MG63 (cell line): ENCODE measurements at regions not wholly inside any gene's neighbourhood (a gene's known extent, or its start where the extent isn't known, plus 50 kb on each side); places are given as distances from the start of the nearest gene placed in this dataset.

Source experiments
- DNase-seq: peaks from one replicate; pipeline ENCODE4 v3.0.0-alpha.2; 2020
- H3K27me3 ChIP-seq: fragments of 250-450 bp; sonication (Bioruptor Pico); 2 replicates; pipeline ENCODE4 v1.5.1; 2020; ENCODE audit warnings: mild to moderate bottlenecking, moderate library complexity
- H3K36me3 ChIP-seq: fragments of 250-450 bp; sonication (Bioruptor Pico); 2 replicates; pipeline ENCODE4 v1.5.1; 2020; ENCODE audit warnings: mild to moderate bottlenecking, moderate library complexity
- H3K4me3 ChIP-seq: fragments of 250-450 bp; sonication (Bioruptor Pico); 2 replicates; pipeline ENCODE4 v1.5.1; 2020; ENCODE audit warnings: mild to moderate bottlenecking, moderate library complexity
- H3K9me3 ChIP-seq: fragments of 250-450 bp; sonication (Bioruptor Pico); 2 replicates; pipeline ENCODE4 v1.5.1; 2020; ENCODE audit warnings: mild to moderate bottlenecking, moderate library complexity

DNA sequence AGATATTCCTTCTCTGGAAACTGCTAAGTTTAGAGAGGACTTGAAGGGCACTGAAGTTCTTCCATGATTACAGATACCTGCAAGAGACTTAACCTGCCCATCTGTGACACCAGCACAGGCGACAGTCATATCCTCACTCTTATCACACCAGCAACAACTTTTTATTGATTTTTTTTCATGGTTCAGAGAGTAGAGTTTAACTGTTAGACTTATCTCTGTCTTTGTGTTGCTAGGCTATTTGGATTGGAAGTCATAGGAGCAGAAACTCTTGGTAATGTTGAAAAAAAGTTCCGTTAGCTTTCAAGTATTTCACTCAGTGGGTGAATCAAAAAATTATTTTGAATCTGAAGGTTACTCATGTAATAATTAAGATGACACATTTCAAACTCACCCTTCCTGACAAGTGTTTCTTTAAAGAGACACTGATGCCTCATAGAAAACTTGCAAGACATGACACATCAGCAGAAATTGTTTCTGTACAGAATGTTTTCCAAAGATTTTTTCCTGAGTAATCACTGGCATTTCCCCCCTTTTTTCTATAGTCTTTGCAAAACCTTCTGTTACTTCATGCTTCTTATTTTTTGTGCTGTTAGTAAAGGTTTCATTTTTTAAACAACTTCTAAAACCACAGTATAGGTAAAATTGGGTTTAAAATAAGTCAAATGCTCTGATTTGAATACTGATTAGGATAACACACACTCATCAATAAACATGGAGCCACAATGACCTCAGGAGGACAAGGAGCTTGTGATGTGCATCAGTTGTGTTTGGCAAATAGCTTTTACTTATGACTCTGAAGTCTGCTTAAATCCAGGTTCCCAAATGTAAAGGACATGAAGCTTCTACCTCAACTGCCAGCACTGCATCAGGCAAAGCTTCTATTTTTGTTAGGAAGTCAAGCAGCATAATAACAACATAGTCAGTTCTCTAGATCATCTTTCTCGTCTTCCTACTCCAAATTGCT is 252.9 kb upstream of the MAN1A1 start:
- Histone ChIP-seq H3K36me3 (no peaks in the 10 kb centered on the region), H3K27me3 (no peaks in the 10 kb centered on the region), H3K9me3 (no peaks in the 10 kb centered on the region; the same call in 1 of the 2 replicates), H3K4me3 (no peak overlapping the region)
- no peak for DNase-seq

DNA sequence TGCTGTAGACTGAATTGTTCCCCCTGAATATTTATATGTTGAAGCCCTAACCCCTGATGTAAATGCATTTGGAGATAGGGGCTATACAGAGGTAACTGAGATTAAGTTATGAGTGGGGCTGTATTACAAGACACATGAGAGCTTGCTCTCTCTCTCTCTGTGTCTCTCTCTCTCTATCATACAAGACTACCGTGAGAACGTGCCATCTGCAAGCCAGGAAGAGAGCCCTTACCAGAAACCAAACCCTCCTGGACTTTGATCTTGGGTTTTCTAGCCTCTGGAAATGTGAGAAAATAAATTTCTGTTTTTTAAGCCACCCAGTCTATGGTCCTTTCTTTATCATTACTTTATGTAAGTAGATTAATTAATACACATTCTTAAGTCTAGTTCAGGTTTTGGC is 249.3 kb upstream of the MAN1A1 start:
- Histone ChIP-seq H3K27me3 (no peaks in the 10 kb centered on the region), H3K9me3 (peaks cover 2% of the 10 kb centered on the region), H3K4me3 (no peak overlapping the region), H3K36me3 (no peaks in the 10 kb centered on the region)
- DNase-seq = no peak

DNA sequence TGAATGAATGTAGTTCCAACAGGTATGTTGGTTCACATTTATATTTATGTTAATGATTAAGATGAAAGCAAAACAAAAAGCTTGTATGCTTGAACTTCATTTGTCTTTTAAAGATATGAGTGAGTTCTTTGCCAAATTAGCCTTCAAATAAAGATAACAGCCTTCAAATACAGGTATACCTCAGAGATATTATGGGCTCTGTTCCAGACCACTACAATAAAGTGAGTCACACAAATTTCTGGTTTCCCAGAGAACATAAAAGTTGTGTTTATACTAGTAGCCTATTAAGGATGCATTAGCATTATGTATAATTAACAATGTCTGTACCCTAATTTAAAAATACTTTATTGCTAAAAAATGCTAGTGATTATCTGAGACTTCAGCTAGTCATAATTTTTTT is 245.3 kb upstream of the MAN1A1 start:
- no peak for DNase-seq
- Histone ChIP-seq H3K4me3 (no peak overlapping the region), H3K36me3 (no peaks in the 10 kb centered on the region), H3K27me3 (no peaks in the 10 kb centered on the region), H3K9me3 (peaks cover 2% of the 10 kb centered on the region)

DNA sequence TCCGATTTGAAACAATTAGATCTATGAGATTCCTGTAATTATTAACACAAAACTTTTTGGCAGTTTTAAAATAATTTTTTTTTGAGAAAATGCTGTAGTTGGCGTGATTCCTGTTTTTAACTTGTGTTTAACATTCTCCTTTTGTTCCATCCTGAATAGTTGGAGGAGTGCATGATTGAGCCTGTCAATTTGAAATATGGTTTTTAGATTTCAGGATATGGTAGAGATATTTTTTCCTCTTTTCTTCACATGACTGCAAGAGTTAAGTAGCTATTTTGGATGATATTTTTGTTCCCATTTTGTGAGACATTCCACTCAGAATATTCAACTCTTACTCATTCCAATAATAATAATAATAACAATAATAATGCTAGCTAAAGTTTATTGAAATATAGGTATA is 241.7 kb upstream of the MAN1A1 start:
- H3K9me3 ChIP-seq = no peaks in the 10 kb centered on the region; the same call in none of the 2 replicates

GRCh38 chr6:119590066-119590465 is 240.5 kb upstream of the MAN1A1 start:
- Histone ChIP-seq H3K9me3 (no peaks in the 10 kb centered on the region), H3K27me3 (no peaks in the 10 kb centered on the region)

More for the DNA sequence above, 241.7 kb upstream of the MAN1A1 start:
- Histone ChIP-seq H3K4me3 (no peak overlapping the region), H3K36me3 (no peaks in the 10 kb centered on the region), H3K27me3 (no peaks in the 10 kb centered on the region)
- DNase-seq = no peak

GRCh38 chr6:119587537-119587936 is 238.0 kb upstream of the MAN1A1 start:
- no peak for DNase-seq
- Histone ChIP-seq H3K9me3 (no peaks in the 10 kb centered on the region), H3K4me3 (no peak overlapping the region), H3K27me3 (no peaks in the 10 kb centered on the region), H3K36me3 (no peaks in the 10 kb centered on the region)

More at GRCh38 chr6:119590066-119590465, 240.5 kb upstream of the MAN1A1 start:
- no peaks in the 10 kb centered on the region for H3K36me3 ChIP-seq
- DNase-seq = no peak
- no peak overlapping the region for H3K4me3 ChIP-seq

GRCh38 chr6:119586250-119586882 is 236.8 kb upstream of the MAN1A1 start:
- no peaks in the 10 kb centered on the region for H3K27me3 ChIP-seq
- no peak for DNase-seq
- no peak overlapping the region for H3K4me3 ChIP-seq
- H3K36me3 ChIP-seq = no peaks in the 10 kb centered on the region
- H3K9me3 ChIP-seq = no peaks in the 10 kb centered on the region

GRCh38 chr6:119584088-119584487 is 234.5 kb upstream of the MAN1A1 start:
- Histone ChIP-seq H3K4me3 (no peak overlapping the region), H3K9me3 (no peaks in the 10 kb centered on the region), H3K36me3 (no peaks in the 10 kb centered on the region), H3K27me3 (no peaks in the 10 kb centered on the region)
- DNase-seq = no peak

DNA sequence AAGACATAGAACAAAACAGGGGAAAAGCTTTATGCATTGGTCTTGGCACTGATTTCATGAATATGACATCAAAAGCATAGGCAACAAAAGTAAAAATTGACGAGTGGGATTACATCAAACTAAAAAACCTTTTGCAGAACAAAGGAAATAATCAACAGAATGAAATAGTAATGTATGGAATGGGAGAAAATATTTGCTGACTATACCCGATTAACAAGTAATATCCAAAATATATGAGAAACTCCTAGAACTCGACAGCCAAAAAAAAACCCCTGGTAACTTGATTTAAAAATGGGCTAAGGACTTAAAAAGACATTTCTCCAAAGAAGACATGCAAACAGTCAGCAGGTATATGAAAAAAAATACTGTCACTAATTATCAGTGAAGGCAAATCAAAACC is 231.7 kb upstream of the MAN1A1 start:
- H3K36me3 ChIP-seq = no peaks in the 10 kb centered on the region
- no peaks in the 10 kb centered on the region for H3K27me3 ChIP-seq
- peaks cover 7% of the 10 kb centered on the region; the same call in 1 of the 2 replicates for H3K9me3 ChIP-seq
- no peak for DNase-seq
- H3K4me3 ChIP-seq = no peak overlapping the region

- no peak for DNase-seq
- Histone ChIP-seq H3K36me3 (no peaks in the 10 kb centered on the region), H3K4me3 (no peak overlapping the region), H3K27me3 (no peaks in the 10 kb centered on the region), H3K9me3 (peaks cover 7% of the 10 kb centered on the region; the same call in 1 of the 2 replicates)
Observed at GRCh38 chr6:119575721-119576120, 226.2 kb upstream of the MAN1A1 start.

DNA sequence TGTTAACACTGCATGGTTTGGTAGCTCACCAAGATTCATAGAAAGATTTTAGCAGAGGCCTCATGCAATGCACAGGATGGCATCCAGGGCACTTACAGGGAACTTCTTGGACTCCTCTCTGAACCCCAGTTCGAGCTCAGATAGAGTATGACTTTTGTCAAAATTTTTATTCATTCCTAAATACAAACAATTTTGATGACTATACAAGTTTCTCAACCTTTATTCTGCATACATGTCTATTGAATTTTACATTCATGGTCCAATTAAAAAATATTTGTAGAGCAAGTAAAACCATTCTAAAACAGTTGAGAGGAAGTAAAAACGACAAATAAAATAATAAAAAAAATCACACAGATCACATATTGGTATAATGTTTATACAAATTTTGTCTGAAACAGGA is 219.0 kb upstream of the MAN1A1 start:
- no peaks in the 10 kb centered on the region for H3K9me3 ChIP-seq
- H3K27me3 ChIP-seq = no peaks in the 10 kb centered on the region
- no peak for DNase-seq

GRCh38 chr6:119566546-119567260 is 217.1 kb upstream of the MAN1A1 start:
- no peak overlapping the region for H3K4me3 ChIP-seq
- DNase-seq = no peak
- no peaks in the 10 kb centered on the region for H3K36me3 ChIP-seq
- no peaks in the 10 kb centered on the region for H3K27me3 ChIP-seq
- no peaks in the 10 kb centered on the region for H3K9me3 ChIP-seq

More for the DNA sequence above, 219.0 kb upstream of the MAN1A1 start:
- no peaks in the 10 kb centered on the region for H3K36me3 ChIP-seq
- H3K4me3 ChIP-seq = no peak overlapping the region

- Histone ChIP-seq H3K36me3 (no peaks in the 10 kb centered on the region), H3K27me3 (no peaks in the 10 kb centered on the region), H3K4me3 (no peak overlapping the region), H3K9me3 (no peaks in the 10 kb centered on the region)
- no peak for DNase-seq
Observed at GRCh38 chr6:119565893-119566292, 216.3 kb upstream of the MAN1A1 start.

- Histone ChIP-seq H3K9me3 (no peaks in the 10 kb centered on the region), H3K27me3 (no peaks in the 10 kb centered on the region), H3K36me3 (no peaks in the 10 kb centered on the region), H3K4me3 (no peak overlapping the region)
- DNase-seq = no peak
Observed at GRCh38 chr6:119562168-119562567, 212.6 kb upstream of the MAN1A1 start.

- Histone ChIP-seq H3K36me3 (no peaks in the 10 kb centered on the region), H3K27me3 (no peaks in the 10 kb centered on the region), H3K4me3 (no peak overlapping the region), H3K9me3 (no peaks in the 10 kb centered on the region)
- no peak for DNase-seq
Observed at GRCh38 chr6:119559586-119559985, 210.0 kb upstream of the MAN1A1 start.

DNA sequence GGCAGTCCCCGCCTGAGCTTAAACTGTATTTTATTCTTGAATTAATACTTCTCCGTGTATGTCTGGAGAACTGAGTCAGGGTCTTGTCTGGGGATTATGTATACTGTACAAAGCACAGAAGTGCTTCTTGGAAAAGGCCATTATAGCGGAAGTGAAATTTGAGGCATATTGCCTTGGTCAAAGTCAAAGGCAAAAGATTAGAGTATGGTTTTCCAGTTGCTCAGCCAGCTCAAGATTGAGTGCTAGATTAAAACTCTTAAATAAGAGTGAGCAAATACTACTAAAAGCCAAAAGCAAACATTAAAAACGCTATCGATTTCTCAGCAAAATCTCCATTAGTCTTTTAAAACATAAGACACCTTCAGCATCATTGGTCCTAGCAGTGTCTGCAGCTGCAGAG is 207.7 kb upstream of the MAN1A1 start:
- no peak for DNase-seq
- Histone ChIP-seq H3K27me3 (no peaks in the 10 kb centered on the region), H3K9me3 (no peaks in the 10 kb centered on the region), H3K36me3 (no peaks in the 10 kb centered on the region), H3K4me3 (no peak overlapping the region)

- Histone ChIP-seq H3K4me3 (no peak overlapping the region), H3K36me3 (no peaks in the 10 kb centered on the region), H3K27me3 (no peaks in the 10 kb centered on the region), H3K9me3 (no peaks in the 10 kb centered on the region)
- no peak for DNase-seq
Observed at GRCh38 chr6:119552021-119552420, 202.5 kb upstream of the MAN1A1 start.
